Effector CD4-positive, alpha-beta T cell (primary cell): ENCODE measurements at regions not wholly inside any gene's neighbourhood (a gene's known extent, or its start where the extent isn't known, plus 50 kb on each side); places are given as distances from the start of the nearest gene placed in this dataset.

Experiments
- DNase-seq: peaks from one replicate; pipeline ENCODE4 v3.0.0-alpha.2; 2020

DNA sequence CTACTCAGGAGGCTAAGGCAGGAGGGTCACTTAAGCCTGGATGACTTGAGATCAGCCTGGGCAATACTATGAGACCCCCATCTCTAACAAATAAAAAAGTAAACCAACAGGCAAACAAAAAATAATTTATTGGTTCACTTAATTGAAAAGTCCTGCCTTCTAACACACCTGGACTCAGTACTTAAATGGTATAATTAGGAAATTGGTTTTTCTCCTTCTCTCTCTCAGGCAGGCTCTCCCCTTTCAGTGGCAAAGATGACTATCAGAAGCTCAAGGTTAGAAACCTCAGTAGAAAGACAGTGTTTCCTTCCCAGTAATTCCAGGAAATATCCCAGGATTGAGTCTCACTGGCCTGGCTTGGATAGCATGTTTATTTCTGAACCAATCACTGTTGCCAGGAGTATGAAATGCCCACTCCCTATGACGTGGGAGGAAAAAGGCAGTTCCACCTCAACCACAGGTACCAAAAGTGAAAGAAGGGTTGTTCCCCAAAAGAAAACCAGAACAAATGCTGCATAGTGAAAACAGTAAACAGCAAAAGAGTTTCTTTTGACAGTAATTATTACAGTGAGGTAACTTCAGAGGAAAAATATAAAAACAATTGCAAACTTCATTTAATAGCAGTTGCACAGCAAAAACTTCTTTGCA is 56.3 kb upstream of the SOX6 start:
- no peak for DNase-seq

- no peak for DNase-seq
These were observed 54.1 kb upstream of the SOX6 start for GRCh38 chr11:16410479-16410878.

DNA sequence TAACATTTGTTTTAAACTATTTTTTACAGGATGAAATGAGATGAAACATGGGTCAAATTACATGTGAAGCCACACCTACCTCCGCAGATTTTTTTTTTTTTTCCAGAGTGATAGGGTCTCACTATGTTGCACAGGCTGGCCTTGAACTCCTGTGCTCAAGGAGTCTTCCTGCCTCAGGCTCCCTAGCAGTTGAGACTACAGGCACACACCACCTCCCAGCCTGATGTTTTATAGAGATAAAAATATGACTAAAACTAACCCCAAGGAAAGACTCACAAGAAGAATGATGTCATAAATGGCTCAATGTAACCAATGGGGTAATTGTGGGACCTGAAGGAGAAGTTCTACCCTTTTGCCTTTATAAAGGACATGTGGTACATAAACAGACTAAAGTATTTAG is 52.3 kb upstream of the SOX6 start:
- no peak for DNase-seq

DNA sequence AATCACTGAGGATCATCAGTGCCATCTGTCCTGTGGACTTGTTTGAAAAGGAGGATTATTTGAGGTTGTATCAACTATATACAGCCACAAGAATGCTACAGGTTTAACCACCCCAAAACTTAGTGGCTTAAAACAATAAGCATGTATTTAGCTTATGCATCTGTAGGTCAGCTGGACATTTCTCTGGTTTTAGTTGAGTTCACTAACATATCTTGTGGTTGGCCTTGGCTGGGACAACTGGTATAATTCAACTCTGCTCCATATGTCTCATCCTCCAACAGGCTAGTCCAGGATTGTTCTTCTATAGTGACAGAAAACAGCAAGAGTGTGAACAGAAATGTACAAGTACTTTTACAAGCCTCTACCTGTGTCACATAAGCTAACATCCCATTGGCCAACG is 49.9 kb upstream of the SOX6 start:
- DNase-seq: no peak
